ENCODE measurements at regions not wholly inside any gene's neighbourhood (a gene's known extent, or its start where the extent isn't known, plus 50 kb on each side); places are given as distances from the start of the nearest gene placed in this dataset.

DNA sequence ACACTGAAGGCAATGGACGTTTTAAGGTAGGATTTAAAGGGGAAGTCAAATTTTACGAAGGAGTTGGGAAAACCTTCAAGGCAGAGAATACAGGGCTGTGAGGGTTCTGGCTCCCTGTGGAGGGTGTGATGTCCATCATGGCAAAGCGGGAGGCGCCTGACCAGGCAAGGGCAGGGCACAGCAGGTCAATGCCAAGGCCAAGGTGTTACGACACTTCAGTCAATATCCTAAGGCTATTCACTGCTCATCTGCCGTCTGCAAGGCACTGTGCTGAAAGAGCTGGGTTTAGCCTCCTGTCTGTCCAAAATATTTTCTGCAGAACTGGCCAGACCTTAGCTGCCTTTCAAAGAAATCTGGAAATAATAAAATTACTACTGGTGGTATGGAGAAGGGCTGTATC lies 297.9 kb upstream of the MGMT start:
- no peak for TF ChIP-seq EZH2 (IDR thresholded peaks at IDR 0.05; ENCODE audit: borderline replicate concordance, low read depth, low read length, severe bottlenecking)
- TF ChIP-seq, protein P1, sequence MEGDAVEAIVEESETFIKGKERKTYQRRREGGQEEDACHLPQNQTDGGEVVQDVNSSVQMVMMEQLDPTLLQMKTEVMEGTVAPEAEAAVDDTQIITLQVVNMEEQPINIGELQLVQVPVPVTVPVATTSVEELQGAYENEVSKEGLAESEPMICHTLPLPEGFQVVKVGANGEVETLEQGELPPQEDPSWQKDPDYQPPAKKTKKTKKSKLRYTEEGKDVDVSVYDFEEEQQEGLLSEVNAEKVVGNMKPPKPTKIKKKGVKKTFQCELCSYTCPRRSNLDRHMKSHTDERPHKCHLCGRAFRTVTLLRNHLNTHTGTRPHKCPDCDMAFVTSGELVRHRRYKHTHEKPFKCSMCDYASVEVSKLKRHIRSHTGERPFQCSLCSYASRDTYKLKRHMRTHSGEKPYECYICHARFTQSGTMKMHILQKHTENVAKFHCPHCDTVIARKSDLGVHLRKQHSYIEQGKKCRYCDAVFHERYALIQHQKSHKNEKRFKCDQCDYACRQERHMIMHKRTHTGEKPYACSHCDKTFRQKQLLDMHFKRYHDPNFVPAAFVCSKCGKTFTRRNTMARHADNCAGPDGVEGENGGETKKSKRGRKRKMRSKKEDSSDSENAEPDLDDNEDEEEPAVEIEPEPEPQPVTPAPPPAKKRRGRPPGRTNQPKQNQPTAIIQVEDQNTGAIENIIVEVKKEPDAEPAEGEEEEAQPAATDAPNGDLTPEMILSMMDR (IDR thresholded peaks at IDR 0.05; ENCODE audit: borderline replicate concordance, extremely low read depth, low read length, poor library complexity, severe bottlenecking), result no peak
